D721Med (cell line): ENCODE measurements at regions not wholly inside any gene's neighbourhood (a gene's known extent, or its start where the extent isn't known, plus 50 kb on each side); places are given as distances from the start of the nearest gene placed in this dataset.
"Not testable (repeated sequence)": the region's sequence is repeated elsewhere in the genome, so short reads cannot be mapped to it uniquely, and the experiment has no call there.

Source experiments
- DNase-seq: peaks from one replicate; pipeline ENCODE4 v3.0.0; 2011; ENCODE audit warnings: low spot score; ENCODE audit not compliant: insufficient read length
- FAIRE-seq: peaks from 2 replicates; lab custom pipeline; 2011; peaks lifted over from hg19 to GRCh38; lab: Jason Lieb, UNC
- CTCF ChIP-seq: IDR thresholded peaks from 2 replicates; pipeline ENCODE4 v1.5.1; 2012; ENCODE audit warnings: mild to moderate bottlenecking, control low read depth; ENCODE audit not compliant: insufficient read depth; ENCODE audit errors: missing control alignments

GRCh38 chr10:21372651-21373410, 152.7 kb downstream of the SKIDA1 start:
- DNase-seq, result no peak
- TF ChIP-seq CTCF, result no peak
- FAIRE-seq, result no peak

GRCh38 chr10:21369697-21370096, 155.8 kb downstream of the SKIDA1 start:
- no peak for FAIRE-seq
- no peak for DNase-seq
- no peak for TF ChIP-seq CTCF

GRCh38 chr10:21368728-21369425, 156.6 kb downstream of the SKIDA1 start:
- no peak for TF ChIP-seq CTCF
- FAIRE-seq (no peak), DNase-seq (no peak)

- DNase-seq, result no peak
- FAIRE-seq, result no peak
- no peak for TF ChIP-seq CTCF
Observed at GRCh38 chr10:21368022-21368582, 157.4 kb downstream of the SKIDA1 start.

- FAIRE-seq, DNase-seq: not testable (repeated sequence)
Observed at GRCh38 chr10:21366108-21366507, 159.4 kb downstream of the SKIDA1 start.

GRCh38 chr10:21364196-21365114, 161.0 kb downstream of the SKIDA1 start:
- no peak for FAIRE-seq
- no peak for TF ChIP-seq CTCF
- no peak for DNase-seq

- no peak for TF ChIP-seq CTCF
- no peak for FAIRE-seq
- no peak for DNase-seq
Observed at GRCh38 chr10:21363731-21364104, 161.8 kb downstream of the SKIDA1 start.
